Upper lobe of left lung (tissue), 6 donors: ENCODE measurements at regions not wholly inside any gene's neighbourhood (a gene's known extent, or its start where the extent isn't known, plus 50 kb on each side); places are given as distances from the start of the nearest gene placed in this dataset.

ENCODE experiments used
- ATAC-seq, 2 donors: fragments of 200-7000 bp; cut with Tn5 transposase; one replicate each; pipeline ENCODE4 v1.9.1; 2022; ENCODE audit warnings: mild to moderate bottlenecking in 2 of 2, moderate library complexity in 2 of 2; ENCODE audit not compliant: low FRiP score in 2 of 2
- DNase-seq, 2 donors: peaks; one replicate each; pipeline ENCODE4 v3.0.0-alpha.2; 2019 to 2020
- H3K27ac ChIP-seq, 4 donors: fragments of 200-600 bp; sonication (generic); one replicate each; pipeline ENCODE4 v1.5.1; 2016 to 2019
- H3K27me3 ChIP-seq, 4 donors: fragments of 200-600 bp; sonication (generic); one replicate each; pipeline ENCODE4 v1.5.1; 2017 to 2019
- H3K36me3 ChIP-seq, 4 donors: fragments of 200-600 bp; sonication (generic); one replicate each; pipeline ENCODE4 v1.5.1; 2016 to 2019
- H3K4me1 ChIP-seq, 4 donors: fragments of 200-600 bp; sonication (generic); one replicate each; pipeline ENCODE4 v1.5.1; 2018 to 2019
- H3K4me3 ChIP-seq, 4 donors: fragments of 200-600 bp; sonication (generic); one replicate each; pipeline ENCODE4 v1.5.1; 2017 to 2019; ENCODE audit warnings: mild to moderate bottlenecking in 2 of 4, moderate library complexity in 1 of 4
- H3K9me3 ChIP-seq, 4 donors: fragments of 200-600 bp; sonication (generic); one replicate each; pipeline ENCODE4 v1.5.1; 2018 to 2019
- EP300 ChIP-seq, 4 donors: sonication (generic); formaldehyde crosslinking; IDR thresholded peaks; one replicate each; pipeline ENCODE4 v1.5.1; 2017; ENCODE audit warnings: antibody characterized with exemption in 4 of 4, control low read depth in 2 of 4
- POLR2A ChIP-seq, 4 donors: fragments of 450-650 bp; IDR thresholded peaks; one replicate each; pipeline ENCODE4 v1.5.1; 2016 to 2017; ENCODE audit warnings: antibody characterized with exemption in 4 of 4, mild to moderate bottlenecking in 2 of 4
- POLR2AphosphoS5 ChIP-seq, 2 donors: sonication (generic); formaldehyde crosslinking; IDR thresholded peaks; one replicate each; pipeline ENCODE4 v1.5.1; 2017; ENCODE audit warnings: antibody characterized with exemption in 2 of 2
- whole genome bisulfite sequencing, 2 donors: methylation state at CpG; one replicate each; pipeline ENCODE4 v1.1.5; 2017 to 2018; 5-methylcytosine and 5-hydroxymethylcytosine counted together
- TF ChIP-seq, protein P1 (sequence below), 6 experiments: fragments of 450-650 bp in 4 of 6; fragments of 200-600 bp in 2 of 6; sonication (generic) in 2 of 6; IDR thresholded peaks; one replicate each; pipeline ENCODE4 v1.5.1; 2016 to 2019; ENCODE audit warnings: antibody characterized with exemption in 6 of 6
- donor health status: DM: no; HTN: no; CAD: no; lungs with moderate emphysema.
- donor health status: DM: no; HTN: yes; CAD: no; lungs with severe emphysema.

DNA sequence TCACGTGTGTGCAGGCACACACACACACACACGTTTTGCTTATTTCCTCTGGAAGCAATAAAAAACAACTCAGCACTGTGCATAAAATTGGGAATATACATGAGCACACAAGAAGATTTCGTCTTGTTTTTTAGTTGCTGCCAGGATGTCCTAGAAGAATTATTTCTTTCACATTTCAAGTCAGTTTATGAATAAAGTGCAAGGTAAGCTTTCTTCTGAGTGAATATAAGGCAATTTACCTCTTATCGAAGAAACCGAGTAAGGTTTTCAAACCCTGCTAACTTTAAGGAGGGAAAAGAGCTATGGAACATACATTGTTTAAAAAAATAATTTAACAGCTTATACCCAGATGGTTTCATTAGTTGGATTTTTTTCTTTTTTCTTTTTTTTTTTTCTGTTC is 855.4 kb upstream of the NR2F2 start:
- Histone ChIP-seq H3K27me3 (no peaks in the 10 kb centered on the region), H3K4me3 (no peak overlapping the region), H3K9me3 (no peaks in the 10 kb centered on the region), H3K27ac (no peak overlapping the region), H3K4me1 (no peaks in the 10 kb centered on the region), H3K36me3 (no peaks in the 10 kb centered on the region)
- TF ChIP-seq, protein P1, sequence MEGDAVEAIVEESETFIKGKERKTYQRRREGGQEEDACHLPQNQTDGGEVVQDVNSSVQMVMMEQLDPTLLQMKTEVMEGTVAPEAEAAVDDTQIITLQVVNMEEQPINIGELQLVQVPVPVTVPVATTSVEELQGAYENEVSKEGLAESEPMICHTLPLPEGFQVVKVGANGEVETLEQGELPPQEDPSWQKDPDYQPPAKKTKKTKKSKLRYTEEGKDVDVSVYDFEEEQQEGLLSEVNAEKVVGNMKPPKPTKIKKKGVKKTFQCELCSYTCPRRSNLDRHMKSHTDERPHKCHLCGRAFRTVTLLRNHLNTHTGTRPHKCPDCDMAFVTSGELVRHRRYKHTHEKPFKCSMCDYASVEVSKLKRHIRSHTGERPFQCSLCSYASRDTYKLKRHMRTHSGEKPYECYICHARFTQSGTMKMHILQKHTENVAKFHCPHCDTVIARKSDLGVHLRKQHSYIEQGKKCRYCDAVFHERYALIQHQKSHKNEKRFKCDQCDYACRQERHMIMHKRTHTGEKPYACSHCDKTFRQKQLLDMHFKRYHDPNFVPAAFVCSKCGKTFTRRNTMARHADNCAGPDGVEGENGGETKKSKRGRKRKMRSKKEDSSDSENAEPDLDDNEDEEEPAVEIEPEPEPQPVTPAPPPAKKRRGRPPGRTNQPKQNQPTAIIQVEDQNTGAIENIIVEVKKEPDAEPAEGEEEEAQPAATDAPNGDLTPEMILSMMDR (IDR thresholded peaks at IDR 0.05) = no peak
- no peak for TF ChIP-seq POLR2AphosphoS5 (IDR thresholded peaks at IDR 0.05)
- TF ChIP-seq POLR2A (IDR thresholded peaks at IDR 0.05) = no peak
- no peak for TF ChIP-seq EP300 (IDR thresholded peaks at IDR 0.05)
- no peak for DNase-seq
- ATAC-seq = no peak
- WGBS, 2 donors = 84 to 89% methylated on average over 5 of the region's 5 CpGs

DNA sequence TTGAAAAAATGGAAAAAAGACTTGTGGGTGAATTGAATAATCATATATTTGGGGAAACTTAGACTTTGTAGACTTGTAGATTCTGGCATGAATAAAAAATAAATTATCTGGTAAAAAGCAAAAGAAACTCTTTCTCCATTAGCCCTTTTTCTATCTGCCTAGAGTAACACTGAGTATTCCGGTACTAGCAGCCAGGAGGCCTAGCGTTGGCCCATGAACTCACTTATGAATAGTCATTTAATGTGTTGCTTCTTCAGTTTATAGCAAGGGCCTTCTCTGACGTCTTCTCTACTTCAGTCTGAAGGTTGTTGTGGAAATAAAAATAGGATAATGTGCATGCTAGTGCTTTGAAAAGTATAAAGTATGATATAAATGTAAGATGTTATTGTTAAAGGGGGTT is 851.2 kb upstream of the NR2F2 start:
- H3K4me3 ChIP-seq = no peak overlapping the region
- H3K36me3 ChIP-seq = no peaks in the 10 kb centered on the region
- 76 to 84% methylated on average over 3 of the region's 3 CpGs for WGBS, 2 donors
- no peaks in the 10 kb centered on the region for H3K9me3 ChIP-seq
- no peak for DNase-seq
- no peak for ATAC-seq
- H3K4me1 ChIP-seq = no peaks in the 10 kb centered on the region
- H3K27ac ChIP-seq = no peak overlapping the region
- no peaks in the 10 kb centered on the region for H3K27me3 ChIP-seq
- TF ChIP-seq POLR2AphosphoS5 (IDR thresholded peaks at IDR 0.05) (no peak), POLR2A (IDR thresholded peaks at IDR 0.05) (no peak), EP300 (IDR thresholded peaks at IDR 0.05) (no peak)
- TF ChIP-seq, protein P1 (IDR thresholded peaks at IDR 0.05) = no peak

DNA sequence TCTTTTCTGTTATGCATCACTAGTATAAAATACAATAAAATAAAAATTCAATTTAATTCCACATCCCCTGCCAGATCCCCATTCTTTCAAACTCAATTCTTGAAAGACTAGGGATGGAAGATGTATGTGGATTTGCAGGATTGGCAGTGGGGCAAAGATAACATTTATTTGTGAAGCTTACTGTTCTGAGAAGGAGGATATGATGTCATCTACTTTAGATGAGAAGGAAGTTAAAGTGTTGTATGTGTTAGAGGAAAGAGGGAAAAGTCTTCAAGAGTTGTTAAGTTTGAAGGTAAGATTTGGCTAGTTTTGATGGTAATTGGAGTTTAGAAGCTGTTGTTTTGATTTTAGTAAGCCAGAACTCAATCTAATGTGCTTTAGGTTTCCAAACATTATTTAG is 845.1 kb upstream of the NR2F2 start:
- no peaks in the 10 kb centered on the region for H3K4me1 ChIP-seq
- no peaks in the 10 kb centered on the region for H3K27me3 ChIP-seq
- DNase-seq (no peak), ATAC-seq (no peak)
- no peak overlapping the region for H3K27ac ChIP-seq
- no peaks in the 10 kb centered on the region for H3K36me3 ChIP-seq
- peaks cover 0 to 5% (median 0%) of the 10 kb centered on the region in 4 donors for H3K9me3 ChIP-seq
- no peak overlapping the region for H3K4me3 ChIP-seq
- TF ChIP-seq POLR2A (IDR thresholded peaks at IDR 0.05) (no peak), EP300 (IDR thresholded peaks at IDR 0.05) (no peak), POLR2AphosphoS5 (IDR thresholded peaks at IDR 0.05) (no peak)
- TF ChIP-seq, protein P1 (IDR thresholded peaks at IDR 0.05) = no peak

DNA sequence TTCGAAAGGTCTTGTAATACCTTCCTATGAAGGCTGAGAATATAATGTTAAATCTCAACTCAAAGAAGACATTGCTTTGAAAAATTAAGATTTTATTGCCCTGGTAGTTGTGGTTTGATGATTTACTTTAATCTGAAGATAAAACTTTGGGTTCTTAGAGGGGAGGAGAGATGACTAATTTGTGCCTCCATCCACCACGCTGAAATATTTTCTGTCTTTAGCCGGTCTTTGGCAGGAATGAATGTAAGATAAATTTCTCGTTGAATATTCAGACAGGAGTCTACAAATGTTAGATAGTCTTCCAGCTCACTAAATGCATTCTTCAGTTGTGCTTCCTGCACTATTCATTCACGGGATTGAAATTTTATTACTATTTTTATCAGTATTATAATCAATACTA is 844.3 kb upstream of the NR2F2 start:
- 86 to 89% methylated on average over 5 of the region's 5 CpGs for WGBS, 2 donors
- DNase-seq (no peak), ATAC-seq (no peak)
- no peaks in the 10 kb centered on the region for H3K27me3 ChIP-seq
- peaks cover 0 to 5% (median 0%) of the 10 kb centered on the region in 4 donors for H3K9me3 ChIP-seq
- TF ChIP-seq POLR2AphosphoS5 (IDR thresholded peaks at IDR 0.05) (no peak), POLR2A (IDR thresholded peaks at IDR 0.05) (no peak), EP300 (IDR thresholded peaks at IDR 0.05) (no peak)
- TF ChIP-seq, protein P1 (IDR thresholded peaks at IDR 0.05) = no peak
- H3K4me1 ChIP-seq = no peaks in the 10 kb centered on the region
- no peak overlapping the region for H3K27ac ChIP-seq
- H3K4me3 ChIP-seq = no peak overlapping the region
- H3K36me3 ChIP-seq = no peaks in the 10 kb centered on the region

DNA sequence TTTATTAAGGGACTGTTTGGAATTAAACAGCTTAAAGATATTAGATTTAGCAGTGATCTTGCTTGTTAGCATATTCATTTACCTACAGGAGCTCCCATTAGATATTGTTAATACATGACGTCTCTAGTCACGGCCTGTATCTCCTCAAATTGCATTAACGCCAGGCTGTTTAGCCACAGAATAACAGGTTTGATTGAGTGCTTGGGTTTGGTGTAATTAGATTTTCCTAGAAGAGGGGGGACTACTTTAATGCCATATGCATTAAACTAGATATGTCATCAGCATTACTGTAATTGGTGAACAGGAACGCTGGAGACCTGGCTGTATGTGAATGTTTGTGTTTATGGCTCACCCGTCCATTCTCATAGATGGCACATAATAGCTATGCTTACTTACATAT is 841.4 kb upstream of the NR2F2 start:
- no peak for TF ChIP-seq EP300 (IDR thresholded peaks at IDR 0.05)
- TF ChIP-seq, protein P1 (IDR thresholded peaks at IDR 0.05) = no peak
- no peak for TF ChIP-seq POLR2AphosphoS5 (IDR thresholded peaks at IDR 0.05)
- TF ChIP-seq POLR2A (IDR thresholded peaks at IDR 0.05) = no peak
- 95 to 99% methylated on average over 5 of the region's 5 CpGs for WGBS, 2 donors
- no peak for ATAC-seq

More for the DNA sequence above, 841.4 kb upstream of the NR2F2 start:
- H3K27me3 ChIP-seq = no peaks in the 10 kb centered on the region
- peaks cover 0 to 5% (median 0%) of the 10 kb centered on the region in 4 donors for H3K9me3 ChIP-seq
- H3K36me3 ChIP-seq = no peaks in the 10 kb centered on the region
- no peak overlapping the region for H3K27ac ChIP-seq
- no peak overlapping the region for H3K4me3 ChIP-seq
- H3K4me1 ChIP-seq = no peaks in the 10 kb centered on the region
- no peak for DNase-seq
